ENCODE measurements at regions not wholly inside any gene's neighbourhood (a gene's known extent, or its start where the extent isn't known, plus 50 kb on each side); places are given as distances from the start of the nearest gene placed in this dataset.

- TF ChIP-seq, protein P1, sequence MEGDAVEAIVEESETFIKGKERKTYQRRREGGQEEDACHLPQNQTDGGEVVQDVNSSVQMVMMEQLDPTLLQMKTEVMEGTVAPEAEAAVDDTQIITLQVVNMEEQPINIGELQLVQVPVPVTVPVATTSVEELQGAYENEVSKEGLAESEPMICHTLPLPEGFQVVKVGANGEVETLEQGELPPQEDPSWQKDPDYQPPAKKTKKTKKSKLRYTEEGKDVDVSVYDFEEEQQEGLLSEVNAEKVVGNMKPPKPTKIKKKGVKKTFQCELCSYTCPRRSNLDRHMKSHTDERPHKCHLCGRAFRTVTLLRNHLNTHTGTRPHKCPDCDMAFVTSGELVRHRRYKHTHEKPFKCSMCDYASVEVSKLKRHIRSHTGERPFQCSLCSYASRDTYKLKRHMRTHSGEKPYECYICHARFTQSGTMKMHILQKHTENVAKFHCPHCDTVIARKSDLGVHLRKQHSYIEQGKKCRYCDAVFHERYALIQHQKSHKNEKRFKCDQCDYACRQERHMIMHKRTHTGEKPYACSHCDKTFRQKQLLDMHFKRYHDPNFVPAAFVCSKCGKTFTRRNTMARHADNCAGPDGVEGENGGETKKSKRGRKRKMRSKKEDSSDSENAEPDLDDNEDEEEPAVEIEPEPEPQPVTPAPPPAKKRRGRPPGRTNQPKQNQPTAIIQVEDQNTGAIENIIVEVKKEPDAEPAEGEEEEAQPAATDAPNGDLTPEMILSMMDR (conservative IDR thresholded peaks at IDR 0.05; ENCODE audit: low read depth, low read length): no peak
- no peak for TF ChIP-seq RFX5 (IDR thresholded peaks at IDR 0.05; ENCODE audit: low read depth, low read length)
- no peak for TF ChIP-seq SMC3 (IDR thresholded peaks at IDR 0.05; ENCODE audit: low read depth, low read length)
- no peak for TF ChIP-seq RAD21 (IDR thresholded peaks at IDR 0.05; ENCODE audit: low read length)
- TF ChIP-seq MAFK (IDR thresholded peaks at IDR 0.05; ENCODE audit: low read depth, low read length): no peak
Observed at GRCh38 chr14:97224016-97224415, 426.8 kb downstream of the VRK1 start.

Data from IMR-90 (cell line).